ENCODE measurements at regions not wholly inside any gene's neighbourhood (a gene's known extent, or its start where the extent isn't known, plus 50 kb on each side); places are given as distances from the start of the nearest gene placed in this dataset.
"Not testable (repeated sequence)": the region's sequence is repeated elsewhere in the genome, so short reads cannot be mapped to it uniquely, and the experiment has no call there.

DNA sequence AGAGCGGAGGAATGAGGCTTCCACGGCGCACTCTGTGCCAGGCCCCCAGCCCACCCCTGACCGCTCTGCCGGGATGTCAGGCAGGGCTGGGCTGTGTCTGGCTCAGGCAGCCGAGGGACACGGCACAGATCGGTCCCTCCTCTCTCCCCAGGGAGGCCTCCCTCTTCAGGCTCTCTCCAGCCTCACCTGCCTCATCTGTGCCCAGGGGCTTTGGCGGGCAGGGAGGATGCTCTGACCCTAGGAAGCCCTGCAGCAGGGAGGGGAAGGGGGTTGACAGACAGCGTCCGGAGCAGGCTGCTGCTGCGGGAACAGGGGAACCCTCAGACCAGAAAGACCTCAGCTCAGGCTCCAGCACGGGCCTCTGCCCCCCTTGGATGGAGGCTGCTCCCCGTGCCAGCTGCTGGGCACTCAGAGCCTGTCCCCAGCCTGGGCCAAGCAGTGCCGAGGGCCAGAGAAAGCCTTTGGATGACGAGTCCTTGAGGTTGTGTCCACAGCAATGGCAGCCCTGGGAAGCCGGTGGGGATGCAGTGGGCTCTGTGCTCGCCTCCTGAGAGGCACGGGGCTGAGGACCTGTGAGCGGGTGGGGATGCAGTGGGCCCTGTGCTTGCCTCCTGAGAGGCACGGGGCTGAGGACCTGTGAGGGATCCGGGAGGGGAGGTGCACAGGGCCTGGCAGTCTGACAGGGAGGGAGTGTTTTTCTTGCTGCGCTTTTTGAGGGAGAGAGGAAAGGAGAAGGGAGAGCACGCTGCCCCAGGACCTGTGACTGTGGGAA lies 66.9 kb downstream of the FOXL3 start:
- DNase-seq, result no peak

DNA sequence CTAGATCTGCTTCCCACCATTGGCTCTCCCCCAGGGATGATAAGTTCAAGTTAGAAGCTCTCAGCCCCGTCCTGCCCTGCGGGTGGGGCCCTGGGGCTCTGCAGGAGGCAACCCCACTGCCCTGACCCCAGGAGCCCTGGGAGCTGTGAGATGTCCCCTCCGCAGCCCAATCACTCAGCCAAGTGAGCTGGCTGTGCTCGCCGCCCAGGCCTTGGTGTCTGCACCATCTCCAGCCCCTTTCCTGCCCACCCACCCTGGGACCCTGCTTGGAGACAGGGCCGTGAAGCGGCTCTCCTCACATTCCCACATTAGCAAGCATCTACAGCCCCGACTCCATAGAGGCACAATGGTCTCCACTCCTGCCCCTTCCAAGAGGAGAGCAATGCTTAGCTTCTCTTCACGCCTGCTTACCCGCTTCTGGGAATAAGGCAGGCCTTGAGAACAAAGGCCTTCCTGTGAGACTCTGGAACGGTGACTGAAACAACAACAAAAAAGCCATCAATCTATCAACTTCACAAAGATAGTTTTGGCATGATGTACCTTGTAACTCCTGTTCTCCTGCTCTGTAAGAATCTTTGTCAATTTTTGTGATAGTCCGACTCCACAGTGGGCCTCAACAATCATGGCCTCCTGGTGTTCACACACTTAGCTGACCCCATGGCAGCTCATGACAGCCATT lies 67.7 kb downstream of the FOXL3 start:
- no peak for DNase-seq

DNA sequence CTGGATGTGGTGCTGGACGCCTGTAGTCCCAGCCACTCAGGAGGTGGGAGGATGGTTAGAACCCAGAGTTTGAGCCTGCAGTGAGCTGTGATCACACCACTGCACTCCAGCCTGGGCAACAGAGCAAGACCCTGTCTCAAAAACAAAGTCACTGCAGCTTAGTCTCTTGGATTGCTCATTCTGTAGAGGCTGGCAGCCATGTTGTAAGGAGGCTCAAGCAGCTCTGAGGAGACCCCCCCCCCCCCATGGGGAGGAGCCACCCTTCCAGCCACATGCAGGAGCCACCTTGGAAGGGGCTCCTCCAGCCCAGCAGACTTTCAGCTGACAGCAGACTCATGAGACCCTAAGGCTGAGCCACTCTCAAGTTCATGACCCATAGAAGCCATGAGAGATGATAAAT lies 68.4 kb downstream of the FOXL3 start:
- DNase-seq, result no peak

DNA sequence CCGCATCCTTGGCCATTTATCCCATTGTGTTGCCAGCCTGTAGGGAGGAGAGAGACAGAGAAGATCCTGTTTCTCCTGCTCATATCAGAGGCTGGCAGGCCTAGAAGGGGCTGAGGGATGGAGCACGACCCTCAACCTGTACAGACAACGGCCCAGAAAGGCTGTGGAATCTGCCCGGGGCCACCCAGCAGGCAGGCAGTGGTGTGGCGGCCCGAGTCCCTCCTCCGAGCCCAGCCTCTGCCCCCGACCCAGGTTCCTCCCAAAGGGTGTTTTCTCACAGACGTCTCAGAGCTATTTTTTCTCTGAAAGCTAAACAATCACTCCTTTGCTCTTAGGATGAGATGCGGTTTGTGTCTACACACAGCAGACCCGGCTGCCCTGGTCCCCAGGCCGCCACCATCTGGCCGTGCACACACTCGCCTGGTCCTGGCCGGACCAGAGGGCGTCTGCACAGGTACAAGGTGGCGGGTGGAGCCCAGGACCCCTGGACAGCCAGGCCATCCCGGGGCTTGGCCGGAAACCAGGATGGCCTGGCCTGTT lies 69.3 kb downstream of the FOXL3 start:
- no peak for DNase-seq

DNA sequence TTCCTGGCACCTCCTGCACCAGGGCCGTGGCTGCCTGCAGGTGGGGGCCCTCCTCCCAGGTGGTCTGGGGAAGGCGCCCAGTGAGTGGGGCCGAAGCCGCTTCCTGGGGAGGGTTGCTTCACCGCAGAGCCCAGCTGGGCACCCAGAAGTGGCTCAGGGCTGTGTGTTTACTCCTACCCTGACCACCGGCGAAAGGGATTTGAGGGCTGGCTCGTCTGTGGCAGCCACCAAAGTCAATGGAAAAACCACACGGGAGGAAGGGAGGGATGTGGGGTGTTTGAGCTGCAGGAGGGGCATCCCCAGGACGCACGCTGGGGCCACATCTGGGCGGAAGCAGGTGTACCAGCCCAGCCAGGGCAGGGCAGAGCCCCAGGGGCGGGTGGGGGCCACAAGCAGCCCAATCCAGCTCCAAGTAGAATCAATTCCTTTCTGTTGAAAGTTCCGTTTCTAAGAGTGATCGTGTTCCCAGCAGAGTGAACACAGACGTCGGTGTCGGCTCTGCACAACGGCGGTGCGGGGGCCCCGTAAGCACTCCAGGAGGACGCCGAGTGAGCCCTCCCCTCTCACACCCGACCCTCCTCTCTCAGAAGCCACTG lies 69.9 kb downstream of the FOXL3 start:
- DNase-seq, result no peak

DNA sequence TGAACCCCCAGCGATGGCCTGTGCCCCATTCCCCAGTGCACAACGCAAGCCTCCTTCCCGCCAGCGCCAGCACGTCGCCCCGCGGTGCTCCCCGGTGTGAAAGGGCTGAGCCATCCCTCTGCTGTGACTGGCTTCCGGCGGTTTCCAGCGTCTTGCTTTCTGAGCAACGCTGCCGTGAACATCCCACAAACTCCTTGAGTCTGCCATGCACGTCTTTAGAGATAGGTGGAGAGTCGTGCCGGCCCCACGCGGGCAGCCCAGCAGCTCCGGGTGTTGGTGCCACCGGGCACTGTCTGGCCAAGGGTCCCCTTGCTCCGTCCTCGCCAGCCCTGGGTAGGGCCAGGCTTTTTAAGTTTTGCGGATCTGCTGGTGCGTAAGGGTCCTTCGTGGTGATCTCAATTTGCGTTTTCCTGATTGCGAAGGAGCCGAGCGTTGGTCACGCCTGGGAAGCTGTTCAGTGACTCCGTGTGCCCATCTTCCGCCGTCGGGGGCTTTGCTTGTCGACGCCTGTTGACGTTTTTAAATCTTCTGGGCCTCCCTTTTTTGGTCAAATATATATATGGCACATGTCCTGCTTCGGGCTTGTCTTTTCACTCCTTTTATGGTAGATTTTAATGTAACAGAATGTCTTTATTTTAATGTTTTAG lies 70.6 kb downstream of the FOXL3 start:
- peak; percentile 46 to 51 for DNase-seq

DNA sequence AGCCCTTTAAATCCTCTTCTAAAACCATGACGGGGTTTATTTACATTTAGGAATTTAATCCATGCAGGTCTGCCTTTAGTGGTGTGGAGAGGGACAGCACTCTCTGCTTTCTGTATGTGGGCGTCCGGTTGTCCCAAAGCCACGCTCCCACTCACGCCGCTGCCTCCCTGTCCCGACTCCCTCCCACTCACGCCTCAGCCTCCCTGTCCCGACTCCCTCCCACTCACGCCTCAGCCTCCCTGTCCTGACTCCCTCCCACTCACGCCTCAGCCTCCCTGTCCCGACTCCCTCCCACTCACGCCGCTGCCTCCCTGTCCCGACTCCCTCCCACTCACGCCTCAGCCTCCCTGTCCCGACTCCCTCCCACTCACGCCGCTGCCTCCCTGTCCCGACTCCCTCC lies 71.2 kb downstream of the FOXL3 start:
- not testable (repeated sequence) for DNase-seq

DNA sequence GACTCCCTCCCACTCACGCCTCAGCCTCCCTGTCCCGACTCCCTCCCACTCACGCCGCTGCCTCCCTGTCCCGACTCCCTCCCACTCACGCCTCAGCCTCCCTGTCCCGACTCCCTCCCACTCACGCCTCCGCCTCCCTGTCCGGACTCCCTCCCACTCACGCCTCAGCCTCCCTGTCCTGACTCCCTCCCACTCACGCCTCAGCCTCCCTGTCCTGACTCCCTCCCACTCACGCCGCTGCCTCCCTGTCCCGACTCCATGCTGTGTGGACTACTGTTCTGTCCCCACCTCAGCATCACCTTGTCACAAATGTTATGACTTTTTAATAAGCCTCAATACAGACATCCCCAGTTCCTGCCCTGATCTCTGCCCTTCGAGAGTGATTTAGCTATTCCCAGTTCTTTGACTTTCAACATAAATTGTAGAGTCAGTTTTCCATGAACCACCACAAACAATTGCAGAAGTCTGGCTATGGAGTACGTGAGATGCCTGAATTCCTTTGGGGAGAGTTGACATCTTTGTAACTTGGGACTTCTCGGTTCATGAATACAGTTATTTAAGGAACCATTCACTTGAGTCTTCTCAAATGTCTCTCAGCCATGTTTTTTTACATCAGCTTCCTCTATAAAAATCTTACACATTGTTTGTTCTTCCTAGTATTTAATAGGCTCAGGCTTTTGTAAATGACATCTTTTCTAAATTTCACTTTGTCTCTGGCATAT lies 71.9 kb downstream of the FOXL3 start:
- DNase-seq, result no peak

DNA sequence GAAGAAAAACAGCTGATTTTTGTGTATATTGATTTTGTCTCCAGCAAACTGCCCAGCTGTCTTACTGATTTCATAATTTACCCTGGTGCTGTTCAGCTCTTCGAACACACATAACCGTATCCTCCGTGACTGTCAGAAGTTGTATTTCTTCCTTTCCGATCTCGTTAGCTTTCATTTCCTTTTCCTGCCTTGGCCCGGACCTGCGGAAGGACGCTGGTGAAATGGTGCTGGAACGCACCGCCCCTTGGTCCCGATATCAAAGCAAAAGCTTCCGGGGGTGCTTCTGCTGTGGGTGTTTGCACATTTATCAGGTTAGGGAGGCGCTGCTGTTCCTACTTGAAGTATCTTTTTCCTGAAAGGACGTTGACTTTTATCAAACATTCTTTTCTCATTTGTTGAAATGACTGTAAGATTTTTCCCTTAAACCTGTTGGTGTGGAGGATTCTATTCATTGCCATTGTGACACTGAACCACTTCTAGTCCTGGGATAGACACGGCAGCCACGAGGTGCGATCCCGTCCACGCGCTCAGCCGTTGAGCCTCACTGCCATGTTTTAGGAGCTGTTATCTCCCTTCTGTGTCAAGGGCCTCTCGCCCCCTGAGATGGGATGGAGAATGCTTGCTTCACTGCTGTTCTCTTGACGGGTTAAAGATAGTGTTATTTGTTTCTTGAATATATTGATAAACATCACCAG lies 72.6 kb downstream of the FOXL3 start:
- DNase-seq, result peak; percentile 33 to 62

DNA sequence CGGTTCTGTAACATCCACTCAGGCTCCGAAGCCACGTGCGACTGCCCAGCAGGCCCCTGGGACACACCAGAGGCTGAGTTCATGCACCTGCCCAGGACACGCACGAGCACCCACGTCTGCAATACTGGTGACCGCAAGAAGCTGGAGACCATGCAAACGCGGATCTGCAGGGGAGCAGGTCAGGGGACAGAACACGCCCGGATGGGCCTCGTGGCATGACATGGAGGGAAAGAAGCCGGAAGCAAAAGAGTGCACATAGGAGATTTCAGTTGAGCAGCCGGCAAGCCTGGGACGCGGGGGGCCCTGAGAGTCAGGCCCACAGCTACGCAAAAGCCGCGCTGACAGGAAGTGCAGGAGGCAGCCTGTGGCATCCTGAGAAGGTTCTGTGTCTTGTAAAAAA lies 73.7 kb downstream of the FOXL3 start:
- no peak for DNase-seq

DNA sequence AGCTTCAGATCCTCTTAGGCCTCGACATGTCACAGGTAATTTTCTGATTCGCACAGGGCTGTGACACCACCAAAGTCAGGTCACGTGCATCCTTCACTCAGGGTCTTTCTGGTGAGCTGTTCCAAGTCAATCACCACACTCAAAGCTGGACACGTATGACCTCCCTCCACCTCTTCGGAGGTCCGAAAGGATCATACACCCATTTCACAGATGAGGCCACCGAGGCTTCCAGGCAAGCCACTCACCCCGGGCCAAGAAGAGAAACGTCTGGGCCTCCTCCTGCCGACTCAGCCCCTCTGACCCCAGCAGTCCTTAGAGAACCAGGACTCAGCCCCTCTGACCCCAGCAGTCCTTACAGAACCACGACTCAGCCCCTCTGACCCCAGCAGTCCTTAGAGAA lies 74.6 kb downstream of the FOXL3 start:
- no peak for DNase-seq

DNA sequence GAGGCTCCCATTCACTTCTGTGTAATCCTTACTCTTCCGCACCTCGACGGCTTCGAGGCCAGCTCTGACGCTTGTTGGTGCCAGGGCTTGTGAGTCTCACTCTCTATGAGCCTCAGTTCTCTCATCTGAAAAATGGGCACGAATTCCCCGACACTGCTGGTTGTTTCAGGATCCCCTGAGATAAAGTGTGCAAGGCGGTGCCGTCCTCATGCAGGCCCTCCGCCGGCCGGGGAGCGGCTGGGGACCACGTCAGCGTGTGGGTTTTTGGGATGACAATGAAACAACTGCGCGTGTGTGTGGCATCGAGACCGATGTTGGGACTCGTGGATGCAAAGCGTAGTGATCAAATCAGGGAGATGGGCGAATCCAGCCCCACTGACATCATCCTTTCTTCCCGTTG lies 75.6 kb downstream of the FOXL3 start:
- DNase-seq, result no peak

DNA sequence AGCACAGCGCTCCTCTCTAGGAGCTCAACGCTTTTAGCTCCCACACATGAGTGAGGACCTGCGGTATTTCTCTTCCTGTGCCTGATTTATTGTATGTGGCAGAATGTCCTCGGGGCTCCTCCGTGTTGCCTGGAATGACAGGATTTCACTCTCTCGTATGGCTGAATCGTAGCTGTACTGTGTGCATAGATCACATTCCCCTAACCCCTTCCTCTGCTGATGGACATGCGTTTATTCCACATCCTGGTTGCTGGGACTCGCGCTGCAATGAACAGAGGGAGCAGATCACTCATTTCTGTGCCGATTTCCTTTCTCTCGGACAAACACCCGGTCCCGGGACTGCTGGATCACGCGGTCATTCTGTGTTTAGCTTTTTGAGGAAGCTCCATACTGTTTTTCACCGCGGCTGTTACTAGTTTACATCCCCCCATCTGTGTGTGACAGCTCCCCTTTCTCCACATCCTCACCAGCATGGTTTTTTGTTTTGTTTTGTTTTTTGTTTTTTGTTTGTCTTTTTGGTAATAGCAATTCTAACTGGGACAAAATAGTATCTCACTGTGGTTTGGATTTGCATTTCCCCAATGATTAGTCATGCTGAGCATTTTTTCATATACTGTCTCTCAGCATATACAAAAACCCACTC lies 76.3 kb downstream of the FOXL3 start:
- no peak for DNase-seq

DNA sequence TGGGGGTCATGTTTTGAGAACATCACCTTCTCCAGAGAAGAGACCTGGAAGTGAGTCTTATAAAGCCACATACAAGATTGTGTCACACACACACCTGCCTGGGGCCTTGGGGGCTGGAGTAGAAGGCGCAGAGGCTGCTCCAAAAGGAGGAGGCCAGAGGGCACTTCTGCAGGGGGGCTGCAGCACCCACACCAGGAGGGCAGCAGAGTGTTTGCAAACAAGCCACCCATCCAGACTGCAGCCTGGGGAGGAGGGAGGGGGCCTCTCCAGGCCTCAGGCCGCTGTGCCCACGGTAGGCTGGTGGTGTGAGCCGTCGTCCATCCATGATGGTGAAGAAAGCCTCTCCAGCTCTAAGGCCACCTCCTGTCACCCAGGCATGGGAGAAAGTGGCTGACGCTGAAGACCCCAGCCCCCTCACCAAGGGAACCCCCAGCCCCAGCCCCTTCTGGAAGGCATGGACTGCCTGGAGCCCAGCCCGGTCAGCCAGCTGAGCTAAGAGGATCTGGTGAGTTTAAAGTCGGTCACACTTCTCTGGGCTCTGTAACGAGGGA lies 77.5 kb downstream of the FOXL3 start:
- no peak for DNase-seq

DNA sequence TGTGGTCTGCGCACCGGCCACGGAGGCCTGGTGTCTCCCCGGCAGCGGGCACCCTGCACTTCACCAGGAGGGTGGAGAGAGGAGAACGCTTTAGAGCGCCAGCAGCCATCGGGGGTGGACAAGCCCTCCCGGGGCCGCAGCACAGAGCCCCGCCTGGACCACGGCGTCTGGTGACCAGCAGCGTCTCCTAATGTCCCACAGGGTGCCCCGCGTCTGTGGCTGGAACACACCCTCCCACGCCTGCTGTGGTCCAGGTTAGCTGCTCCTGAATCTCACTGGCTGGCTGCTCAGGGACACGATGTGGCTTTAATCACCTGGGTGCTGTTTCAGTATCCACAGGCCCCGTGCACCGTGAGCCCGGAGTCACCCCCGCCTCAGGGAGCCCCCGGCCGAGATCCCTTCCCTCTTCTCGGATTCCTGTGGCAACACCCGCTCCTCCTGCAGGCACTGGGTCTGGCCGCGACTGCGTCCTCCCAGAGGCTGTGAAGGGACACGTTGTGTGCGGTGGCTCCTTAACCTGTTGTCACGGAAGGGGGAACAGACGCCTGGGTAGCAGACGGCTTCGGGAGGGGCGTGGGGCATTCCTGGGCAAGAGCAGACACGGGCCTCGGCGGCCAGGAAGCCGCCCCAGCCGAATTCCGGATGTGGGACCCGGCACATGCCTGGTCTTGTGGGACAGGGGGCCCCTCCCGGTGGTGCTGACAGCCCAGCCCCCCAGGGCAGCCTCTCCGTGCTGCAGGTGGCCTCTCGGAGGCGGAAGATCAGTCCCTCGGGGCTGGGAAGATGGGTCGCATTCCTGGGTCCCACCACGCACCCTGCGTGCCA lies 78.9 kb downstream of the FOXL3 start:
- DNase-seq, result no peak

DNA sequence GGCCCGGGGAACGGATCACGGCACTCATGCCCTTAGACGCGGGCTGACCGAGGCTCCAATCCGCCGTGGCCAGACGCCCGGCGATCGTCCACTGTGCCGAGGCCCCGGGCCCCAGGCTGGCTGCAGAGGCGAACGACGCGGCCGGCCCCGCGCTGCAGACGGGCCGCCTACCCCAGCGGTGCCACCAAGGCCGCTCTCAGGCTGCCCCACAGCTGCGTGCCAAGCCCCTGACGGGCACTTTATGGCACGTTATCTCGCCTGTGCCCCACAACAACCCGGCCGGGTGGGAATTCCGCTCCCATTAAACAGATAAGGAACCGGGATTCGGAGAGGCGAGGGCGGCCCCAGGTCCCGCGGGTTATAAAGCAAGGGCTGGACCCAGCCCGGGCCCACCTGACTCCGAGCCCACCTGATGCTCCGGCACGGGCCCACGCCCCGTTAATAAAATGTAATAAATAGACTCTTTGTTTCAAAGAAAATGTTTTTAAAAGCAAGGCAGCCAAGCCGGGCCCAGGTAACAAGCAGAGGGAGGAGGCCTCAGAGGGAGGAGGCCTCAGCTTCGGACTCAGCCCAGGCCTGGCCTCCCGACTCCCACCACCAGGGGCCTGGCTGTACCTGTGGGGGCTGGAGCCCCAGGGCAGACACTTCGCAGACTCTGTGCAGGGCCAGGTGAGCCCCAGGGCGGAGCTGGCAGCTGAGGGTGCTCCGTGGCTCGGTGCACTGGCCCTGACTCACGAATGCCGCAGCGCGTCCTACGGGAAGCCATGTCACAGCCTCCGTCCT lies 79.7 kb downstream of the FOXL3 start:
- no peak for DNase-seq

DNA sequence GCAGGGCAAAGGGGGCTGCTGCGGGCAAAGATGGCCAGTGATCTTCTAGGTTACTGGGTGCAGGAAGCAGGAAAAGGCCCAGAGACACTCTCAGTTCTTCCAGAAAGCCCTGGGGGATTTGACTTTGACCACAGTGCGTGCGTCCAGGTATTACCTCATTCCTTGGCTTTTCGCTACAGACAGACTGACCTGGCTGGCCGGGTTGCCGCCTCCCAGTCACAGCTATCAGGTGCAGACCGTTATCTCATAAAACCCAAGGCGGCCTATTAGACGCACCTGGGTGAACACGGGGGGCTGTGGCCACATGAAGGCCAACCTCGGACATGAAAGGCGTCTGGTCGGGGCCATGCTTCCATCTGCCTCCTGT lies 80.3 kb downstream of the FOXL3 start:
- no peak for DNase-seq

DNA sequence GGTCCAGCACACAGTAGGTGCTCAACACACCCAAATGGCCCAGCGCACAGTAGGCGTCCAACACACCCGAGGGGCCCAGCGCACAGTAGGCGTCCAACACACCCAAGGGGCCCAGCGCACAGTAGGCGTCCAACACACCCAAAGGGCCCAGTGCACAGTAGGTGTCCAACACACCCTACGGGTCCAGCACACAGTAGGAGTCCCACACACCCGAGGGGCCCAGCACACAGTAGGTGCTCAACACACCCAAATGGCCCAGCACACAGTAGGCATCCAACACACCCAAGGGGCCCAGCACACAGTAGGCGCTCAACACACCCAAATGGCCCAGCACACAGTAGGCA lies 80.8 kb downstream of the FOXL3 start:
- no peak for DNase-seq

DNA sequence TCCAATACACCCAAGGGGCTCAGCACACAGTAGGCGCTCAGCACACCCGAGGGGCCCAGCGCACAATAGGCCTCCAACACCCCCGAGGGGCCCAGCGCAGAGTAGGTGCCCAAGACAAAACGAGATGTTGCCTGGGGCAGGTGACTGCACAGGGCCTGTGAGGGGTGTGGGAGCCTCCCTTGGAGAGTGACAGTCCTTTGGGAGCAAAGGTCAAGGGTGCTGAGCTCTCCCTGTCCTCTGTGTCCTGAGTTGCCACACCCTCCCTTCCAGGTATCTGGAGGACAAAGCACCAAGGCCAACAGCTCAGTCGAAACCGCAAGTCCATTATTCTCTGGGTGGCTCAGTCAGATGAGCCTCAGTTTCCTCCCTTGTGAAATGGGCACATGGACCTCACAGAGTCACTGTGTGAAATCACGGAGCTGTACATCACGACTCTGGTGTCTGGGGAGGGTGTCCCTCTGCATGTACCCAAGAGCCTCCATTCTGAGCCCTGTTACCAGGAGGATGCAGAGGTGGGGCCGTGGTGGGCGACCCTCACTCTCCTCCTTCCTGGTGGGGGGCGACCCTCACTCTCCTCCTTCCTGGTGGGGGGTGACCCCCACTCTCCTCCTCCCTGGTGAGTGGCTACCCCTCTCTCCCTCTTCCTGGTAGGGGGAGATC lies 81.3 kb downstream of the FOXL3 start:
- no peak for DNase-seq

Measured in stimulated activated CD4-positive, alpha-beta T cell treated with anti-CD3 and anti-CD28 coated beads, Interleukin-4, amount 100 ng/mL, for 4 hours (primary cell).